Epithelial cell of esophagus (primary cell): ENCODE measurements at regions not wholly inside any gene's neighbourhood (a gene's known extent, or its start where the extent isn't known, plus 50 kb on each side); places are given as distances from the start of the nearest gene placed in this dataset.

Experiments used
- DNase-seq: peaks from one replicate; pipeline ENCODE4 v3.0.0; 2010; ENCODE audit warnings: low read depth
- H3K4me3 ChIP-seq: 2 replicates; pipeline ENCODE4 v1.5.1; 2011; ENCODE audit warnings: mild to moderate bottlenecking, low read length, control low read depth
- TF ChIP-seq, protein P1 (sequence below): IDR thresholded peaks from 2 replicates; pipeline ENCODE4 v1.5.1; 2011; ENCODE audit warnings: low read depth, mild to moderate bottlenecking, low read length, control low read depth, inconsistent platforms; ENCODE audit not compliant: insufficient read depth; ENCODE audit errors: missing control alignments

GRCh38 chr1:69400128-69400527, 167.6 kb upstream of the LRRC7 start:
- H3K4me3 ChIP-seq, result no peak overlapping the region
- no peak for DNase-seq
- TF ChIP-seq, protein P1, sequence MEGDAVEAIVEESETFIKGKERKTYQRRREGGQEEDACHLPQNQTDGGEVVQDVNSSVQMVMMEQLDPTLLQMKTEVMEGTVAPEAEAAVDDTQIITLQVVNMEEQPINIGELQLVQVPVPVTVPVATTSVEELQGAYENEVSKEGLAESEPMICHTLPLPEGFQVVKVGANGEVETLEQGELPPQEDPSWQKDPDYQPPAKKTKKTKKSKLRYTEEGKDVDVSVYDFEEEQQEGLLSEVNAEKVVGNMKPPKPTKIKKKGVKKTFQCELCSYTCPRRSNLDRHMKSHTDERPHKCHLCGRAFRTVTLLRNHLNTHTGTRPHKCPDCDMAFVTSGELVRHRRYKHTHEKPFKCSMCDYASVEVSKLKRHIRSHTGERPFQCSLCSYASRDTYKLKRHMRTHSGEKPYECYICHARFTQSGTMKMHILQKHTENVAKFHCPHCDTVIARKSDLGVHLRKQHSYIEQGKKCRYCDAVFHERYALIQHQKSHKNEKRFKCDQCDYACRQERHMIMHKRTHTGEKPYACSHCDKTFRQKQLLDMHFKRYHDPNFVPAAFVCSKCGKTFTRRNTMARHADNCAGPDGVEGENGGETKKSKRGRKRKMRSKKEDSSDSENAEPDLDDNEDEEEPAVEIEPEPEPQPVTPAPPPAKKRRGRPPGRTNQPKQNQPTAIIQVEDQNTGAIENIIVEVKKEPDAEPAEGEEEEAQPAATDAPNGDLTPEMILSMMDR, result no peak

GRCh38 chr1:69401879-69402278, 165.8 kb upstream of the LRRC7 start:
- no peak overlapping the region for H3K4me3 ChIP-seq
- DNase-seq, result peak; percentile 5
- TF ChIP-seq, protein P1, result no peak

DNA sequence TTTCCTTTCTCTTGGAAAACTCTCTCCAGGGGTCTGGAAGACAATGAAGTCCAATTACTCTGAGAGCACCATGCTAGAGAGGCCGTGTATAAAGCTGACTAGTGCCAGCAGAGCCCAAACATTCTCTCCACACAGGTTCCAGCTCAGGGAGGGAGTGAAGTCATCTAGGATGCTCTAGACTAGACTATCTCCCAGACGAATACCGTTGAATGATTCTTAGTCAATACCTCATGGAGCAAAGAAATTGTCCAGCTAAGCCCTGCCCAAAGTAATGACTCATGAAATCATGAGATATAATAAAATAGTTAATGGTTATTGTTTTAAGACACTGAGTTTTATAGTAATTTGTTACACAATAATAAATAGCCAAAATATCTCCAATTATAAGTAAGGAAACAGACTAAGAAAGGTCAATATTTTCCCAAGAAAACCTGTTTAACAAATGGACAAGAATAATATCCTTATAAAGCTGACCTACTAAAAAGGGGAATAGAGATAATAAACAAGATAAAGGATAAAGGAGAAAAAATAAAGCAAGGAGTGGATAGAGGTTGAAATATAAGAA, 163.9 kb upstream of the LRRC7 start:
- TF ChIP-seq, protein P1, result no peak
- H3K4me3 ChIP-seq, result no peak overlapping the region
- DNase-seq, result no peak

GRCh38 chr1:69404486-69404885, 163.2 kb upstream of the LRRC7 start:
- H3K4me3 ChIP-seq, result no peak overlapping the region
- DNase-seq, result no peak
- TF ChIP-seq, protein P1, result no peak

GRCh38 chr1:69406244-69406643, 161.5 kb upstream of the LRRC7 start:
- TF ChIP-seq, protein P1, result no peak
- H3K4me3 ChIP-seq, result no peak overlapping the region
- DNase-seq, result no peak

DNA sequence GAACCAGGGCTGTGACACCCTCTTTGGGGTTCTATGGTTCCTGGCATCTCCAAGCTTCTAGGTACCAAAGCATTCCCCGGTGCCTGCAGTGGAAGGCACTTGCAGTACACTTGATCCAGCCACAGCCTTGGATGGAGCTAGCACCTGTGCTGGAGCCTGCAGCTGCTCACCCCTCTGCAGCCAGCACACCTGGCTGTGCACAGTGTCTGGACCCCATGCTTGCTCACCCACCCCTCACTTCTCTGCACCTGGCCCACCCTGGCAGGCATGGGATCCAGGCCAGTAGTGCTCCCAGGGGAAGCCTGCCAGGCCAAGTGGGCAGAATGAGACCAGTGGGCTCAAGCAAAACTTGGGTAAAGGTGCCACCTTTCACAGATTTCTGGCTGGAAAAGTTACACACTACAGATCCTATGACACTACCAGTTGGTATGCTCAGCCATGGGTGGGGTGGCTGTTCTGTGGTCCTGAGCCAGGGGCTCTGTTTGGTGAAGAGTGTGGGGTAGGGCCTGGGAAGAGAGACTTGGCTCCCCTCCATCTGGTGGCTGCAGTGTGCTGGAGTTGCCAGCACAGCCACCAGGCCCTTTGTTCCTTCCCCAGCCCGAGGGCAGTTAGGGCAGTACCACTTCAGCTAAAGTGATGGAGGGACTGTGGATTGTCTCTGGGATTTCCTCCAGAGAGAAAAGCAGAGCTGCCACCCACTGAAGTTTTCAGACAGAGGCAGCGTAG, 157.8 kb upstream of the LRRC7 start:
- H3K4me3 ChIP-seq, result no peak overlapping the region
- DNase-seq, result no peak
- TF ChIP-seq, protein P1, result no peak

DNA sequence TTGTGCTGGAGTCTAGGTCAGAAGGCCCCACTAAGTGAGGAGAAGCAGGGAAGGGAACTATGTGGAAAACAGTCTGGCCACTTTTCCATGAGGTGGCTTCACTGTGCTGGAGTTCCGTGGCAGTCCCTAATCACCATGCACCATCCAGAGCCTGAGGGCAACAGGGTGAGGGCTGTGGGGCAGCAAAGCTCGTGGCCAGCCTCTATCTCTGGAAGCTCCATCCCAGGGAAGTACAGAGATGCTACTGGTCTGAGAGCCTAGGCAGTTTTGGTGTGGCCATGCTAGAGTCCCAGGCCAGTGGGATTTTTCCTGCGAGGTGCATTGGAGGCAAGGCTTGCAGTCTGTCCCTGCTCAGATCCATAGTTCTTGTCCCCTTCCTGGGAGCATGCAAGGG, 157.3 kb upstream of the LRRC7 start:
- TF ChIP-seq, protein P1, result no peak
- DNase-seq, result no peak
- H3K4me3 ChIP-seq, result no peak overlapping the region
